TTC549 (cell line): ENCODE measurements at regions not wholly inside any gene's neighbourhood (a gene's known extent, or its start where the extent isn't known, plus 50 kb on each side); places are given as distances from the start of the nearest gene placed in this dataset.

Experiments used
- FAIRE-seq: peaks from 2 replicates; lab custom pipeline; 2012; peaks lifted over from hg19 to GRCh38; lab: Jason Lieb, UNC

GRCh38 chr3:56894881-56895431 lies 93.2 kb upstream of the ARHGEF3 start:
- FAIRE-seq: no peak

GRCh38 chr3:56890448-56891091 lies 88.8 kb upstream of the ARHGEF3 start:
- no peak for FAIRE-seq

- no peak for FAIRE-seq
Observed at GRCh38 chr3:56889131-56889530, 87.4 kb upstream of the ARHGEF3 start.

- FAIRE-seq: no peak
Observed at GRCh38 chr3:56887402-56888025, 85.8 kb upstream of the ARHGEF3 start.

GRCh38 chr3:56886314-56886713 lies 84.6 kb upstream of the ARHGEF3 start:
- no peak for FAIRE-seq

- no peak for FAIRE-seq
Observed at GRCh38 chr3:56885879-56886278, 84.1 kb upstream of the ARHGEF3 start.

- no peak for FAIRE-seq
Observed at GRCh38 chr3:56885453-56885852, 83.7 kb upstream of the ARHGEF3 start.

- FAIRE-seq: no peak
Observed at GRCh38 chr3:56884387-56884786, 82.6 kb upstream of the ARHGEF3 start.

- no peak for FAIRE-seq
Observed at GRCh38 chr3:56883828-56884227, 82.1 kb upstream of the ARHGEF3 start.

- FAIRE-seq: no peak
Observed at GRCh38 chr3:56882896-56883295, 81.1 kb upstream of the ARHGEF3 start.

GRCh38 chr3:56881841-56882240 lies 80.1 kb upstream of the ARHGEF3 start:
- FAIRE-seq: no peak

GRCh38 chr3:56880720-56881575 lies 79.2 kb upstream of the ARHGEF3 start:
- no peak for FAIRE-seq

GRCh38 chr3:56879436-56880215 lies 77.9 kb upstream of the ARHGEF3 start:
- FAIRE-seq: no peak

GRCh38 chr3:56878074-56878473 lies 76.3 kb upstream of the ARHGEF3 start:
- FAIRE-seq: no peak

- no peak for FAIRE-seq
Observed at GRCh38 chr3:56876916-56877315, 75.2 kb upstream of the ARHGEF3 start.

- no peak for FAIRE-seq
Observed at GRCh38 chr3:56874269-56874668, 72.5 kb upstream of the ARHGEF3 start.

GRCh38 chr3:56870436-56870835 lies 68.7 kb upstream of the ARHGEF3 start:
- FAIRE-seq: no peak

GRCh38 chr3:56869157-56869889 lies 67.6 kb upstream of the ARHGEF3 start:
- FAIRE-seq: no peak

GRCh38 chr3:56868706-56869105 lies 67.0 kb upstream of the ARHGEF3 start:
- FAIRE-seq: no peak

GRCh38 chr3:56867671-56868070 lies 65.9 kb upstream of the ARHGEF3 start:
- no peak for FAIRE-seq

GRCh38 chr3:56864918-56865524 lies 63.3 kb upstream of the ARHGEF3 start:
- FAIRE-seq: no peak
